Stimulated activated CD8-positive, alpha-beta memory T cell treated with anti-CD3 and anti-CD28 coated beads, Interleukin-2, amount 100 ng/mL, for 48 hours (primary cell): ENCODE measurements at regions not wholly inside any gene's neighbourhood (a gene's known extent, or its start where the extent isn't known, plus 50 kb on each side); places are given as distances from the start of the nearest gene placed in this dataset.
"Not testable (repeated sequence)": the region's sequence is repeated elsewhere in the genome, so short reads cannot be mapped to it uniquely, and the experiment has no call there.

ENCODE experiments used
- DNase-seq, 2 donors: peaks; one replicate each; pipeline ENCODE4 v3.0.0-alpha.2; 2020; ENCODE audit warnings: low read depth in 2 of 2

GRCh38 chr6:102936959-102937358 is 1543.5 kb downstream of the GRIK2 start:
- DNase-seq: no peak

- no peak for DNase-seq
These were observed 1534.6 kb downstream of the GRIK2 start for GRCh38 chr6:102928109-102928508.

DNA sequence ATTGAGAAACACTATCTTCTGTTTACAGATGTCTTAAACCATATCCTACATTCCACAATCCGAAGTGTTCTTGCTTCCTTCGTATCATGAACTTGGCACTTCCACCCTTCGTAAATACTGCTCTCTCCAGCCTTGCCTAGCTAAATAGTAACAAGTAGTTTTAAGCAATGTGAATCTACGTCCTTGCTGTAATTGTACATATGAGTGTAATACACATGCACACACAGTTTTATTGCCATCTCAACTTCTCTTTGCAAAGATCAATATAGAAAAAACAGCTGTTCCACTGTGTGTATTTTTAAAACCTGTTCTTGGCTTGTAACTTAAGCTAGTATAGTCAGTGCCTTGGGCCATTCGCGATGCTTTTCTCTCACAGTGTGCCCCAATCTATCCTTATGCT is 1524.7 kb downstream of the GRIK2 start:
- DNase-seq: no peak

GRCh38 chr6:102911571-102911970 is 1518.1 kb downstream of the GRIK2 start:
- DNase-seq: no peak

- not testable (repeated sequence) for DNase-seq
These were observed 1517.2 kb downstream of the GRIK2 start for GRCh38 chr6:102910701-102911139.

DNA sequence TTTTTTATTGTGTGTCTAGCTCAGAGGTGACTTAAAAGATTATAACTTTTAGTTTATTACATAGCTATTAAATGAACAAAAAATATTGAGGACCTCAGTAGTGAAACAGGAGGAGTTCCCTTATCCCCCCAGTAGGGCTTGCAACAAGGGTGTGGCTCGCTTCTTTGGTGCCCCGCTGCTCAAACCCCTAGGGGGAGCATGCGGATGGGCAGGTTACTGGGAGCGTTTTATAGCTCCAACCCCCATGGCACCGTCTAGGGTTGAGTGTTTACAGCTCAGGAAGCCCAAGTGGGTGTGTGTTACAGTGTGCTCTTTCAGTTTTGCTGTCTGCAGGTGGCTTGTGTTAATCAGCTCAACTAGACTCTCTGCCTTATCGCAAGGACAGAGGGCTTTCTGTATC is 1513.7 kb downstream of the GRIK2 start:
- DNase-seq: no peak

GRCh38 chr6:102902471-102902870 is 1509.0 kb downstream of the GRIK2 start:
- DNase-seq: no peak

DNA sequence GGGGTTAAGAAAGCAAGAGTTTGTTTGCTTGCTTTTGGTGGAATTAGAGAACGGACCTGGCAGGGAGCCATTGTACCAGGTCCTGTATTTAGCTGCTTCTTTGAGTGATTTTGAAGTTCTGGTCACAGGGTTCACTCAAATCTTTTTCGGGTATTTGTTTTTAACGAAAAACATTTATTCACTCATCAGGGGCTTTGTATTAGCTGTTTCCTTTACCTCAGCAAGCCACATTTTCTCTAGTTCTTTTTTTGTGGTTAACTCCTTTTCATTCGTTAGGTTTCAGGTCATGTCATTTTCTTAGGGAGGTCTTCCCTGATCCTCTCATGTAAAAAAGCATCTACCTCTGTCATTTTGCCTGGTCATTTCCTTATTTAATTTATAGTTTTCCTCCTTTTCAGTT is 1502.2 kb downstream of the GRIK2 start:
- no peak for DNase-seq

DNA sequence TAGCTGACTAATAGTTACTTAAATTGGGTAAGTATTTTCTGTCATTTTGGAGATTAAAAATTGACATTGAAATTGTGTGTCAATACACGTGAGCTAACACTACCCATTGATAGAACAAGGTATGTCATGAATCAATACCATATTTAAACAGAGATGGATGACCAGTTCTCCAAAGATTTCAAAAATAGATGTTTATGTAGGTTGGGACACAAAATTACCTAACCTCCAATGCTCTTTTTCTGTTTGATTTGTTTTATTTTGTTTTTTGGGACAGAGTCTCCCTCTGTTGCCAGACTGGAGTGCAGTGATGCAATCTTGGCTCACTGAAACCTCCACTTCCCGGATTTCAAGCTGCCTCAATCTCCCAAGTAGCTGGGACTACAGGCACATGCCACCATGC is 1491.7 kb downstream of the GRIK2 start:
- no peak for DNase-seq

- no peak for DNase-seq
These were observed 1459.9 kb downstream of the GRIK2 start for GRCh38 chr6:102853249-102853955.

DNA sequence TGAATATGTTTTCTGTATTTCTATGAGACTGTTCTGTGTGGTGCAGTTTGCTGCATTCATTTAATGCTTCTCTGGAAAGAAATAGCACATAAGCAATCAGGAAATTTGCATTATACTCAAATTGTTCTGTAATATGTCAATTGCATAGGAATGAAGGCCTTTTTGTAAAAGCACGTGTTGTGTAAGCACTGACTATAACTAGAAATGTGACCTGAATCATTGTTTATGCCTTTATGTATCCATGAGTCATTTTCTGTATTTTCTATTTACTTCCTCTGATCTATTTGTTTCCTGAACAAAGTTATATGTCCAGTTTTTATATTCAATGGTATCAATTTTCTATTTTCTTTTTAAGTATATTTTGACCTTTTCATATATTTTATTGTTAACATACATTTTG is 1455.3 kb downstream of the GRIK2 start:
- DNase-seq: no peak

DNA sequence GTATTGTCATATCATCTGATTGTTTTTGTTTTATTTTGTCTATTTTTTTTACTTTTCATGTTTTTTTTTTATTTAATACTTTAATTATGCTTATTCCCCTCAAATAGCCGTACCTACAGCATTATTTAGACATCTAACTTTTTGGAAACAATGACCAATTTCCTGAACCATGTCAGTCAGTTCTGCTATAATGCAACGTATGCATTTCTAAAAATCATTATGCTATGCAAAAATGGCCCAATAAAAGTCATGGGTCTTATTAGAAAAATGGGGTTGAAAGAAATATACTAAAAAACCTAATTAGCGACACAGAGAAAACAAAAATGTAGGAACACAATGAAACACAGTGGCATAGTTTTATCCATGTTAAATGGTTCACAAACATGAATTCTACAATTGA is 1454.7 kb downstream of the GRIK2 start:
- DNase-seq: no peak

DNA sequence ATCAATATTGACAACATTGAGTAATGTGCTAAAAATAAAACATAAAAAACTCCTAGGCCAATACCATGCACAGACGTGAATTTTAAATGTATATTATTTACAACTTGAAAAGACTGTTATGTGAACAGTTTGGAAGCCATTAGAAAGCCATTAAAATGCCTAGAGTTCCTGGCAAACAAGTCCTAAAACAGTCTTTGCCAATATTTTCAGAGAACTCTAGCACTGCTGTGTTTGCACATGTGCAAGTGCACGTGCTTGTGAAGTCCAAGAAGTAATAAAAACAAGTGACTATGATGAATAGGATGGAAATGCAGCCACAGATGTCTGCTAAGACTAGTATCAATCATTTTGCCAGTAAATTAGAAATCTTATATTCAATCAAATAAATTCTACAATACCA is 1447.6 kb downstream of the GRIK2 start:
- no peak for DNase-seq

- DNase-seq: no peak
These were observed 1438.5 kb downstream of the GRIK2 start for GRCh38 chr6:102832021-102832420.

GRCh38 chr6:102820098-102820497 is 1426.6 kb downstream of the GRIK2 start:
- DNase-seq: no peak

- DNase-seq: no peak
These were observed 1421.7 kb downstream of the GRIK2 start for GRCh38 chr6:102815207-102815606.

- no peak for DNase-seq
These were observed 1420.2 kb downstream of the GRIK2 start for GRCh38 chr6:102813489-102814275.

DNA sequence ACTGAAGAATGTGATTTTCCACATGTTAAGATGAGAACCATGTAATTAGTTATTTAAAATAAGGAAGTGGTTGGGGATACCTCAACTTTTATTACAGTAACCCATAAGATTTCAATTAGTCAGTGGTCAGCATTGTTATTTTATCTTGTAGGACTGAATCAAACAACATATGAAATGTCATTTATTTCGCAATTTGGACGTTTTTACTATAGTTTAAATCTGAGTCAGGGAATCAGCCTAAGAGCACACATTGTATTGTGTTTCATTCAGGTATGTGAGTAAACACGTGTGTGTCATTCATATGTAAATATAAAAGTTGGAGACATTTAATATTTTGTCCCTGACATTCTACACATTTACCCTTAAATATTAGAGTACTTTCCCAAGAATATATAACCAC is 1418.7 kb downstream of the GRIK2 start:
- no peak for DNase-seq

DNA sequence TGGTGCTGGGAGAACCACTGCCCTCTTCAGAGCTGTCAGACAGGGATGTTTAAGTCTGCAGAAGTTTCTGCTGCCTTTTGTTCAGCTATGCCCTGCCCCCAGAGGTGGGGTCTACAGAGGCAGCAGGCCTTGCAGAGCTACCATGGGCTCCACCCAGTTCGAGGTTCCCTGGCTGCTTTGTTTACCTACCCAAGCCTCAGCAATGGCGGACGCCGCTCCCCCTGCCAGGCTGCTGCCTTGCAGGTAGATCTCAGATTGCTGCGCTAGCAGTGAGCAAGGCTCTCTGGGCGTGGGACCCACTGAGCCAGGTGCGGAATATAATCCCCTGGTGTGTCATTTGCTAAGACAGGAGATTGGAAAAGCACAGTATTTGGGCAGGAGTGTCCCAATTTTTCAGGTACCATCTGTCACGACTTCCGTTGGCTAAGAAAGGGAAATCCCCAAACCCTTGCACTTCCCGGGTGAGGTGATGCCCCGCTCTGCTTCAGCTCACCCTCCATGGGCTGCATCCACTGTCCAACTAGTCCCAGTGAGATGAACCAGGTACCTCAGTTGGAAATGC is 1415.5 kb downstream of the GRIK2 start:
- DNase-seq: not testable (repeated sequence)

DNA sequence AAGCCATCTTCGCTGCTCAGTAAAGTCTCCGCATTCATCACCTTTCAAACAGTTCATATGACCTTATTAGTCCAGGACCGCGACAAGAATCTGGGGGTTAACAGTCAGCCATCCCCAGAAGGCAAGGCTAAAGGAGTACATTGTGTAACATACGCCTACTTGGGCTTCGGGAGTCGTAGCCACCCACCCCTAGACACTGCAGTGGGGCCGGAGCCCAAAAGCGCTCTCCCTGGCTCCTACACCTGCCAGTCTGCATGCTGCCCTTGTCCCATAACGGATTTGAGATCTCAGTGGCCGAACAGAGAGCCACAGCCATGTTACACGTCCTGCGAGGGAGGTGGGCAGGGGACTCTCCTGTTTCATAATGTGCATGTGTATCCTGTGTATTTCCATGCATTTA is 1405.5 kb downstream of the GRIK2 start:
- no peak for DNase-seq

DNA sequence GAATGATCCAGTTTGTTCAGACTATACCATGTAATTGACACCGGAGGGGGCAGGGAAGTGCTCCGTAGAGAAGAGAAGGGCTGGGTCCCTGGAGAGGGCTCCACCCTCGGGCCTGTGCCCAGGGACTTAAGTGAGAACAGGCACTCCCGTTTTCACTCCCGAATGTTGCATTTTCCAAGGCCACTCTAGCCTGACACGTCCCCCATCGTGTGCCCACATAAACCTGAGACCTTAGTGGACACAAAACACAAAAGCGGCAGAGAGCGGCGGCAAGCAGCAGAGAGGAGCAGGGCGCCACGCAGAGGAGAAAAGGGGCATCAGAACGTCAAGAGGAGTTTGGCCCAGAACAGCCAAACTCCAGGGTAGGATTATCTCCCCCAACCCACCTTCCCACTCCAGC is 1405.1 kb downstream of the GRIK2 start:
- no peak for DNase-seq

- DNase-seq: no peak
These were observed 1400.2 kb downstream of the GRIK2 start for GRCh38 chr6:102793752-102794151.

DNA sequence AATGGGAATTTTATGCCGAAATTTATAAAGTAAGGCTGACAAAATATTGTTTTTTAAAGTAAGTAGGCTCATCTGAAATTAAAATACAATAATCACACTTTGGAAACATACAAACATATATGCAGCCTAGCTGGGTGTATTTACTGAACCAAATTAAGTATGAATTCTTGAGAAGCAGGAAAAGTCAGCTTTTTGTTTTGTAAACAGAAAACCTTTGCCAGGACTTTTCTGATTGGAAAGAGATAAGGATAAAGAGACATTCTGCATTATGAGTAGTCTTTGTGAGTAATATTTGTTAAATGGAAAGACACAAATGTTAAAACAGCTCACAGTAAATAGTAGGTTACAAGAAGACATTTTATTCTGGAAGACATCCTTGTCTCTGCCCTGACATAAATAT is 1380.8 kb downstream of the GRIK2 start:
- DNase-seq: no peak
